Activated CD8-positive, alpha-beta T cell treated with anti-CD3 and anti-CD28 coated beads for 36 hours (primary cell): ENCODE measurements at regions not wholly inside any gene's neighbourhood (a gene's known extent, or its start where the extent isn't known, plus 50 kb on each side); places are given as distances from the start of the nearest gene placed in this dataset.

Experiments
- ATAC-seq: fragments of 200-7000 bp; cut with Tn5 transposase; one replicate; pipeline ENCODE4 v1.10.0; 2021; ENCODE audit warnings: mild to moderate bottlenecking, moderate library complexity
- CTCF ChIA-PET: fragments of 350-600 bp; sonication (Branson Sonifier 250); formaldehyde crosslinking; loops from one replicate; lab custom pipeline; 2021; ENCODE audit warnings: antibody characterized with exemption; lab: Charles Lee
- POLR2A ChIA-PET: fragments of 350-600 bp; sonication (Branson Sonifier 250); formaldehyde crosslinking; loops from one replicate; lab custom pipeline; 2021; ENCODE audit warnings: antibody characterized with exemption; lab: Charles Lee
- DNase-seq: peaks from one replicate; pipeline ENCODE4 v3.0.0-alpha.2; 2020
- H3K27ac Mint-ChIP-seq: one replicate; pipeline ENCODE4 v1.8.0; 2021; ENCODE audit warnings: mild to moderate bottlenecking, mixed read lengths
- H3K27me3 Mint-ChIP-seq: one replicate; pipeline ENCODE4 v1.8.0; 2021; ENCODE audit warnings: mixed read lengths
- H3K36me3 Mint-ChIP-seq: one replicate; pipeline ENCODE4 v1.8.0; 2021; ENCODE audit warnings: low read depth, mixed read lengths
- H3K4me1 Mint-ChIP-seq: one replicate; pipeline ENCODE4 v1.8.0; 2021; ENCODE audit warnings: low read depth, mixed read lengths
- H3K4me3 Mint-ChIP-seq: one replicate; pipeline ENCODE4 v1.8.0; 2021; ENCODE audit warnings: mild to moderate bottlenecking, moderate library complexity, mixed read lengths
- H3K9me3 Mint-ChIP-seq: one replicate; pipeline ENCODE4 v1.8.0; 2021; ENCODE audit warnings: mixed read lengths
- CTCF ChIP-seq: fragments of 200-600 bp; IDR thresholded peaks from one replicate; pipeline ENCODE4 v1.8.0; 2022; ENCODE audit warnings: antibody characterized with exemption, mild to moderate bottlenecking
- intact Hi-C: fragments of 100-400 bp; cut with micrococcal nuclease; formaldehyde crosslinking; loops from one replicate; pipeline ENCODE4 v1.10.0; 2022

- no peak for TF ChIP-seq CTCF
- ATAC-seq (no peak), DNase-seq (no peak)
- Mint-ChIP-seq H3K27me3 (no peaks in the 10 kb centered on the region), H3K27ac (no peak overlapping the region), H3K36me3 (no peaks in the 10 kb centered on the region), H3K4me3 (no peak overlapping the region), H3K9me3 (no peaks in the 10 kb centered on the region), H3K4me1 (peaks cover 63% of the 10 kb centered on the region)
- CTCF ChIA-PET = interaction anchor here (0.9 to 1.6 kb wide), 2 partner anchors 10 to 263 kb away, joined by 3 to 6 read pairs; no protein-coding TSS in a partner anchor
- POLR2A ChIA-PET = interaction anchor here (1.1 kb wide), 1 partner anchor 15 kb away, joined by 3 read pairs; no protein-coding TSS in a partner anchor
- intact Hi-C loops = loop anchor here (10.0 kb wide), 1 partner anchor 264 kb away; no protein-coding TSS in a partner anchor
Measured at GRCh38 chr15:99440551-99441443, 125.0 kb upstream of the MEF2A start.

GRCh38 chr15:99441444-99441800 is 124.4 kb upstream of the MEF2A start:
- Mint-ChIP-seq H3K9me3 (no peaks in the 10 kb centered on the region), H3K27me3 (no peaks in the 10 kb centered on the region), H3K36me3 (no peaks in the 10 kb centered on the region), H3K4me1 (peaks cover 60% of the 10 kb centered on the region), H3K4me3 (no peak overlapping the region), H3K27ac (no peak overlapping the region)
- POLR2A ChIA-PET = no interaction called here
- CTCF ChIA-PET = interaction anchor here (0.9 to 1.6 kb wide), 2 partner anchors 10 to 263 kb away, joined by 3 to 6 read pairs; no protein-coding TSS in a partner anchor
- DNase-seq = no peak
- intact Hi-C loops = loop anchor here (10.0 kb wide), 1 partner anchor 263 kb away; no protein-coding TSS in a partner anchor
- no peak for ATAC-seq
- no peak for TF ChIP-seq CTCF

GRCh38 chr15:99441871-99442251 is 123.9 kb upstream of the MEF2A start:
- Mint-ChIP-seq H3K9me3 (no peaks in the 10 kb centered on the region), H3K4me1 (peaks cover 60% of the 10 kb centered on the region), H3K36me3 (no peaks in the 10 kb centered on the region), H3K4me3 (no peak overlapping the region), H3K27me3 (no peaks in the 10 kb centered on the region), H3K27ac (no peak overlapping the region)
- CTCF ChIA-PET = interaction anchor here (0.9 to 1.6 kb wide), 2 partner anchors 9 to 262 kb away, joined by 3 to 6 read pairs; no protein-coding TSS in a partner anchor
- no peak for ATAC-seq
- POLR2A ChIA-PET = no interaction called here
- DNase-seq = no peak
- no peak for TF ChIP-seq CTCF
- intact Hi-C loops = loop anchor here (10.0 kb wide), 1 partner anchor 263 kb away; no protein-coding TSS in a partner anchor

- Mint-ChIP-seq H3K9me3 (no peaks in the 10 kb centered on the region), H3K4me3 (no peak overlapping the region), H3K4me1 (peaks cover 56% of the 10 kb centered on the region), H3K27me3 (no peaks in the 10 kb centered on the region), H3K36me3 (no peaks in the 10 kb centered on the region), H3K27ac (no peak overlapping the region)
- TF ChIP-seq CTCF = no peak
- POLR2A ChIA-PET = interaction anchor here (1.1 kb wide), 1 partner anchor 9 kb away, joined by 3 read pairs; no protein-coding TSS in a partner anchor
- ATAC-seq (peak; percentile 40), DNase-seq (no peak)
- CTCF ChIA-PET = interaction anchor here (0.9 to 1.6 kb wide), 2 partner anchors 9 to 262 kb away, joined by 3 to 6 read pairs; no protein-coding TSS in a partner anchor
- intact Hi-C loops = loop anchor here (10.0 kb wide), 1 partner anchor 262 kb away; no protein-coding TSS in a partner anchor
Measured at GRCh38 chr15:99442252-99442897, 123.4 kb upstream of the MEF2A start.
